DOHH2 (cell line): ENCODE measurements at regions not wholly inside any gene's neighbourhood (a gene's known extent, or its start where the extent isn't known, plus 50 kb on each side); places are given as distances from the start of the nearest gene placed in this dataset.

Experiments
- CTCF ChIP-seq: fragments of 200-600 bp; sonication (generic); IDR thresholded peaks from one replicate; pipeline ENCODE4 v1.5.1; 2014; ENCODE audit warnings: antibody characterized with exemption, mild to moderate bottlenecking, low read depth, low read length; ENCODE audit not compliant: poor library complexity, severe bottlenecking
- EZH2phosphoT487 ChIP-seq: fragments of 200-600 bp; sonication (generic); IDR thresholded peaks from 2 replicates; pipeline ENCODE4 v1.6.1; 2017; ENCODE audit warnings: borderline replicate concordance, mild to moderate bottlenecking, antibody characterized with exemption, low read length, moderate library complexity, mixed read lengths

- TF ChIP-seq CTCF (no peak), EZH2phosphoT487 (no peak)
Measured at GRCh38 chr16:77592021-77592420, 130.3 kb upstream of the NUDT7 start.
